ENCODE measurements at regions not wholly inside any gene's neighbourhood (a gene's known extent, or its start where the extent isn't known, plus 50 kb on each side); places are given as distances from the start of the nearest gene placed in this dataset.

- in situ Hi-C loops (cut with HindIII; ENCODE audit: low pct_ligation_motif_present, low pct_unique_long_range_greater_than_20kb, low sequenced_read_pairs) = no loop called here
- no peak for DNase-seq
Observed at GRCh38 chr12:130216031-130216430, 53.8 kb downstream of the FZD10 start.

- in situ Hi-C loops (cut with HindIII; ENCODE audit: low pct_ligation_motif_present, low pct_unique_long_range_greater_than_20kb, low sequenced_read_pairs) = no loop called here
Observed at GRCh38 chr12:130218682-130219081, 56.4 kb downstream of the FZD10 start.

GRCh38 chr12:130219929-130220705 is 57.9 kb downstream of the FZD10 start:
- in situ Hi-C loops (cut with HindIII; ENCODE audit: low pct_ligation_motif_present, low pct_unique_long_range_greater_than_20kb, low sequenced_read_pairs) = no loop called here
- DNase-seq = no peak

More at GRCh38 chr12:130218682-130219081, 56.4 kb downstream of the FZD10 start:
- DNase-seq = no peak

DNA sequence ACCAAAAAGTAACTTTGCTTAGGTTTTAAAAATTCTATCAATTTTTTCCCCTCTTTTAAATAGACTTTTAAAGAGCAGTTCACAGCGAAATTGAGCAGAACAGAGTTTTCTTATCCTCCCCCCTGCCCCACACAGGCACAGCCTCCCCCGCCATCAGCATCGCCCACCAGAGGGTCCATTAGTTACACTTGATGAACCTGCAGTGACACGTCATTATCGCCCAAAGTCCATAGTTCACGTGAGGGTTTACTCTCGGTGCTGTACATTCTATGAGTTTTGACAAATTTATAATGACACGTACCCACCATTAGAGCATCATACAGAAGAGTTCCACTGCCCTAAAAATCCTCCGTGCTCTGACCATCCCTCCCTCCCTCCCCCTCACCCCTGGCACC is 58.4 kb downstream of the FZD10 start:
- in situ Hi-C loops (cut with HindIII; ENCODE audit: low pct_ligation_motif_present, low pct_unique_long_range_greater_than_20kb, low sequenced_read_pairs) = no loop called here
- no peak for DNase-seq

- DNase-seq = no peak
- in situ Hi-C loops (cut with HindIII; ENCODE audit: low pct_ligation_motif_present, low pct_unique_long_range_greater_than_20kb, low sequenced_read_pairs) = no loop called here
Observed at GRCh38 chr12:130222519-130223218, 60.4 kb downstream of the FZD10 start.

GRCh38 chr12:130223767-130224244 is 61.5 kb downstream of the FZD10 start:
- in situ Hi-C loops (cut with HindIII; ENCODE audit: low pct_ligation_motif_present, low pct_unique_long_range_greater_than_20kb, low sequenced_read_pairs) = no loop called here
- no peak for DNase-seq

GRCh38 chr12:130224613-130225012 is 62.3 kb downstream of the FZD10 start:
- in situ Hi-C loops (cut with HindIII; ENCODE audit: low pct_ligation_motif_present, low pct_unique_long_range_greater_than_20kb, low sequenced_read_pairs) = no loop called here
- no peak for DNase-seq

GRCh38 chr12:130225347-130225746 is 63.1 kb downstream of the FZD10 start:
- in situ Hi-C loops (cut with HindIII; ENCODE audit: low pct_ligation_motif_present, low pct_unique_long_range_greater_than_20kb, low sequenced_read_pairs) = no loop called here

DNA sequence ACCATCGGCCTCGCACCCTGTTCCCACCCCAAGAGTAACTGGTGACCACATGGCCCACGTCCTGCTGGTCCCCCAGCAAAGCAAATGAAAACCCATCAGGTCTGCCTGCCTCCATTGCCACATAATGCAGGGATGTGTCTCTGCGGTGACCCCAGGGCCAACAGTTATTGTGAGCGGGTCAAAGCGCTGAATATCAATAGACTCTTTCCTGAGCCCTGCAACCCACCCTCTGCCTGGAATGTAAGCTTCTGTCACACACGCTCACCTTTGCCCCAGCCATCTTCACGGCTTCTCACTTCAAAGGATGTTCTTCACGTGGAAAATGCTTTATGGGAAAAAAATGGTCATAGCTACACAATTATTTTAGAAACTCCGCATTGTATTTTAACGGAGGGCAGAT is 63.9 kb downstream of the FZD10 start:
- in situ Hi-C loops (cut with HindIII; ENCODE audit: low pct_ligation_motif_present, low pct_unique_long_range_greater_than_20kb, low sequenced_read_pairs) = no loop called here
- no peak for DNase-seq

More at GRCh38 chr12:130225347-130225746, 63.1 kb downstream of the FZD10 start:
- no peak for DNase-seq

DNA sequence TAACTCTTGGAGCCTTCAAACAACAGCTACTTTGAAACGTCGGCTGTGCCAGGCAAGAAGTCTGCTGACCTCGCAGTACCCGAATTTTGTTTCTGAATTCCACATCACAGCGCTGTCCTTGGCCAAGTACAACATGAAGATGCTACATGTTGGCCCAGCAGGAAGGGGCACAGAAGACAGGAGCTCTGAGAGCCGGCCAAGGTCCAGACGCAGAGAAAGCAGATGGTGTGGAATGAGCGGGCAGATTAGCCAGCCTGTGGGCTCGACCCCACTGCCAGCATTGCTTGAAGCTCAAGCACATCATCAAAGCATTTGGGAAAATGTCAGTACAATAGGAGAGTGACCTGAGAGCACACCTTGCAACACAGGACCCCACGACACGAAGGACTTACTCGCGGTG is 64.5 kb downstream of the FZD10 start:
- in situ Hi-C loops (cut with HindIII; ENCODE audit: low pct_ligation_motif_present, low pct_unique_long_range_greater_than_20kb, low sequenced_read_pairs) = no loop called here
- no peak for DNase-seq

GRCh38 chr12:130227641-130228040 is 65.4 kb downstream of the FZD10 start:
- no peak for DNase-seq
- in situ Hi-C loops (cut with HindIII; ENCODE audit: low pct_ligation_motif_present, low pct_unique_long_range_greater_than_20kb, low sequenced_read_pairs) = no loop called here

DNA sequence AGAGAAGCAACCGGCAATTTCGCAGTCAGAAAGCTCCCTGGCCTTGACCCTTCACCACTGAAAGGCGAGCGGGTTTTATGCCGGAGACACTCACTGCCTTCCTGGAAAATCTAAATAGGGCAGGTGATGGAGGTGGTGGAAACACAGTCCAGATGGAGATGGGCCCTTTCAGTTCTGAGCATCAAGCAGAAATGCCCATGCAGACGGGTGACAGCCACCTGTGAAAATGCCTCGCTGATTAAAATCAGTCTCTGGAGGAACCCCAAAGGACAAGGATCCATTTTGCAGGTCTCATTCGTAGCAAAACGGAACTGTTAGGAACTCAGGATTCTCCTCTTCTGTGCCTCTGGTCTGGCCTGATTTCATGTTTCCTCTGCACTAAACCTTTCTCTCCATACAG is 74.2 kb downstream of the FZD10 start:
- in situ Hi-C loops (cut with HindIII; ENCODE audit: low pct_ligation_motif_present, low pct_unique_long_range_greater_than_20kb, low sequenced_read_pairs) = no loop called here
- no peak for DNase-seq

DNA sequence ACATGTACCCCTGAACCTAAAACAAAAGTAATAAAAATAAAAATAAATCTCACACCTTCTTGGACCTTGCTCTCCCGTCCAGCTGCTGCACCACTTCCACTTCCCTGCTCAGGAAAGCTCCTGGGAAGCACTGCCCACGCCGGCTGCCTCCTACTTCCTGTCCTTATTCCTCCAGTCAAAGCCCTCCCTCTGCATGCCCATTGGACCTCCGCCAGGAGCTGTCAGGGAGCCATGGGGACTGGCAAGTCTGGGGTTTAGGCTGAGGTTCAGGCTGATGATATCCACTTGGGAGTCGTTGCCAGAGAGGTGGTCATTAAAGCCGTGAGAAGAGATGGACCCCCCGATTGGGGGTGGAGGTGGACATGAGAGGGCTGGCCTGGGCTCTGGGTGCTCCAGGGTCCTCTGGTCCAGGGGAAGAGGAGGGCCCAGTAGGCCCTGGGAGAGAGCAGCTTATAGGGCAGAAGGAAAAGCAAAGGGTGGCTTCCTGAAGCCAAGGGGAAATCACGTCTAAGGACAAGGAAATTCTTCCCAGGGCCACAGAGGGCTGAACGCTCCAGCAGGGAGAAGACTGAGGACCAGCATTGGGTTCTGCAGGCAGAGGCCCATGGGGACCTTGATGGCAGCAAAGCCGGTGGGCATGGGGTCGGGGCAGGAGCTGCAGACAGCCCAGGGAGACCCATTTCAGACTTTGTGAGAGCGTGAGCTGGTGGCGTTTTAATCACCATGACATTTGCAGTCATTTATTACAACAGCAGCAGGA is 78.7 kb downstream of the FZD10 start:
- in situ Hi-C loops (cut with HindIII; ENCODE audit: low pct_ligation_motif_present, low pct_unique_long_range_greater_than_20kb, low sequenced_read_pairs) = no loop called here
- no peak for DNase-seq

DNA sequence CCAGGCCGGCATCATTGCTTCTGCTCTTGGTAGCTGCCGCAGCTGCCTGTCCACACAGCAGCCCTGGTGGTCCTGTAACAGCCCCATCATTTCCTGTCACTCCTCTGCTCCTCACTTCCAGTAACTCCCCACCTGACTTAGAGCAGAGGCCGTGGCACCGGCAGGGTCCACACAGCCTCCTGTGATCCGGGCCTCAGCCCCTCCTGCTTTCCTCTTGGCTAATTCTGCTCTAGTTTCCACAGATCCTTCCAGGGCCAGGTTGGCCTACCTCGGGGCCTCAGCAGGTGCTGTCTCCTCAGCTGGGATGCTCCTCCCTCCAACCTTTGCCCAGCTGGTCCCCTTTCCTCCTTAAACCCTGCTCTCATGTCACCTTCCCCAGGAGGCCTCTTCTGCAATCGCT is 80.2 kb downstream of the FZD10 start:
- in situ Hi-C loops (cut with HindIII; ENCODE audit: low pct_ligation_motif_present, low pct_unique_long_range_greater_than_20kb, low sequenced_read_pairs) = no loop called here
- no peak for DNase-seq

GRCh38 chr12:130245251-130245650 is 83.0 kb downstream of the FZD10 start:
- no peak for DNase-seq
- in situ Hi-C loops (cut with HindIII; ENCODE audit: low pct_ligation_motif_present, low pct_unique_long_range_greater_than_20kb, low sequenced_read_pairs) = no loop called here

GRCh38 chr12:130246560-130246959 is 84.3 kb downstream of the FZD10 start:
- no peak for DNase-seq
- in situ Hi-C loops (cut with HindIII; ENCODE audit: low pct_ligation_motif_present, low pct_unique_long_range_greater_than_20kb, low sequenced_read_pairs) = no loop called here

GRCh38 chr12:130247634-130248237 is 85.5 kb downstream of the FZD10 start:
- no peak for DNase-seq
- in situ Hi-C loops (cut with HindIII; ENCODE audit: low pct_ligation_motif_present, low pct_unique_long_range_greater_than_20kb, low sequenced_read_pairs) = no loop called here

- in situ Hi-C loops (cut with HindIII; ENCODE audit: low pct_ligation_motif_present, low pct_unique_long_range_greater_than_20kb, low sequenced_read_pairs) = no loop called here
- DNase-seq = no peak
Observed at GRCh38 chr12:130249376-130249775, 87.1 kb downstream of the FZD10 start.

DNA sequence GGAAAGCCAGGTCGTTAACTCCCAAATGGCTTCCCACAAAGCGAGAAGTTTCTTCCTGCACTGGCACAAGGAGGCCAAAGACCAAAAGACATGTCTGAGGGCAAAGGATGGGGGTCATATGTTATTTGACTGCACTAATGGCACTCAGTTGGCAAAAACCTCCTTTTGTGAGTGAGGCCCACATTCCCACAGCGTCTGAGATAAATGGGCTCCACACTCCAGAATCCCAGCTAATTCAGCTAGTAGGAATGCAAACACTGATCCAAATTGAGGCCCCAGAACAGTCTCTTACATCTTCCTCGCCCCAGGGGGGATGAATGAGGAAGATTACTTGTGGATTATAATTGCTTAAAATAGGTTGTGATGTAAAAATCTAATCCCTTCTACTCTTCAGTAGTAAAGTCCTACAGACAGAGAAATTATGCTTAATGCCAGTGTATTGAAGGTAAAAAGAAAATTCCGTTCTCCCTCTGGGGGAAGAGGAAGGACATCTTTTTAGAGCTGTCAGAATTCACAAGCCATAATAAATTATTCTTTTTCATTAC is 86.4 kb upstream of the PIWIL1 start:
- in situ Hi-C loops (cut with HindIII; ENCODE audit: low pct_ligation_motif_present, low pct_unique_long_range_greater_than_20kb, low sequenced_read_pairs) = no loop called here

More for the DNA sequence above, 86.4 kb upstream of the PIWIL1 start:
- no peak for DNase-seq
